B cell (primary cell): ENCODE measurements at regions not wholly inside any gene's neighbourhood (a gene's known extent, or its start where the extent isn't known, plus 50 kb on each side); places are given as distances from the start of the nearest gene placed in this dataset.

Source experiments
- ATAC-seq: fragments of 200-7000 bp; cut with Tn5 transposase; one replicate; pipeline ENCODE4 v1.10.0; 2021; ENCODE audit warnings: low read depth, mild to moderate bottlenecking, moderate number of reproducible peaks, moderate library complexity
- CTCF ChIA-PET: fragments of 350-600 bp; sonication (Branson Sonifier 250); formaldehyde crosslinking; loops from one replicate; lab custom pipeline; 2021; ENCODE audit warnings: antibody characterized with exemption, inconsistent platforms; lab: Charles Lee
- POLR2A ChIA-PET: fragments of 350-600 bp; sonication (Branson Sonifier 250); formaldehyde crosslinking; loops from one replicate; lab custom pipeline; 2021; ENCODE audit warnings: antibody characterized with exemption; lab: Charles Lee
- DNase-seq: peaks from one replicate; pipeline ENCODE4 v3.0.0; 2013
- H2AFZ ChIP-seq: 2 replicates; pipeline ENCODE4 v1.6.1; 2012; ENCODE audit warnings: mild to moderate bottlenecking, low read depth, low read length; ENCODE audit not compliant: insufficient read depth, poor library complexity, severe bottlenecking
- H3K27ac ChIP-seq, 2 donors: 1 replicate in 1 of 2; 2 replicates in 1 of 2; pipeline ENCODE4 v1.5.1; 2012 to 2013; ENCODE audit warnings: low read length in 2 of 2, mild to moderate bottlenecking in 2 of 2, moderate library complexity in 1 of 2
- H3K27me3 ChIP-seq, 4 experiments: fragments of 200-600 bp in 1 of 4; sonication (generic) in 1 of 4; replicated peaks in 1 of 4; 1 replicate in 2 of 4; 2 replicates in 2 of 4; pipeline versions ENCODE4 v1.6.1 to v1.7.0; 2013 to 2016; ENCODE audit warnings: low read length in 3 of 4, mild to moderate bottlenecking in 2 of 4, mixed read lengths in 1 of 4, moderate library complexity in 1 of 4; ENCODE audit not compliant: insufficient read depth in 4 of 4, control insufficient read depth in 3 of 4; ENCODE audit errors: control extremely low read depth in 1 of 4
- H3K36me3 ChIP-seq, 2 experiments: replicated peaks in 1 of 2; 1 replicate in 1 of 2; 2 replicates in 1 of 2; pipeline versions ENCODE4 v1.6.1 to v1.7.1; 2013; ENCODE audit warnings: low read length in 1 of 2; ENCODE audit not compliant: insufficient read depth in 2 of 2, control insufficient read depth in 1 of 2; ENCODE audit errors: control extremely low read depth in 1 of 2, extremely low read depth in 1 of 2
- H3K4me1 ChIP-seq, 2 donors: fragments of 200-600 bp in 1 of 2; sonication (generic) in 1 of 2; 1 replicate in 1 of 2; 2 replicates in 1 of 2; pipeline versions ENCODE4 v1.5.1 to v1.6.1; 2013 to 2017; ENCODE audit warnings: low read length in 2 of 2; ENCODE audit not compliant: control insufficient read depth in 2 of 2, insufficient read depth in 2 of 2
- H3K4me2 ChIP-seq: replicated peaks from 2 replicates; pipeline ENCODE3; 2012; ENCODE audit warnings: mild to moderate bottlenecking, low read depth, low read length; ENCODE audit not compliant: poor library complexity, severe bottlenecking
- H3K4me3 ChIP-seq, 5 experiments: fragments of 200-600 bp in 1 of 5; sonication (generic) in 1 of 5; 1 replicate in 3 of 5; 2 replicates in 2 of 5; pipeline versions ENCODE4 v1.5.1 to v1.7.0; 2011 to 2016; ENCODE audit warnings: low read length in 4 of 5, mild to moderate bottlenecking in 4 of 5, low read depth in 2 of 5, control low read depth in 1 of 5, moderate library complexity in 1 of 5; ENCODE audit not compliant: insufficient read depth in 1 of 5; ENCODE audit errors: control extremely low read depth in 1 of 5, extremely low read depth in 1 of 5
- H3K79me2 ChIP-seq: fragments of 200-600 bp; sonication (generic); one replicate; pipeline ENCODE4 v1.6.0; 2016; ENCODE audit warnings: low read length; ENCODE audit not compliant: control insufficient read depth, insufficient read depth
- H3K9ac ChIP-seq: fragments of 200-600 bp; sonication (generic); 2 replicates; pipeline ENCODE4 v1.6.1; 2017; ENCODE audit warnings: mild to moderate bottlenecking, low read length, moderate library complexity
- H3K9me3 ChIP-seq, 3 donors: one replicate each; pipeline versions ENCODE4 v1.6.1 to v1.7.1; 2013; ENCODE audit warnings: low read length in 2 of 3; ENCODE audit not compliant: control insufficient read depth in 2 of 3, insufficient read depth in 1 of 3; ENCODE audit errors: control extremely low read depth in 1 of 3
- H4K20me1 ChIP-seq: 2 replicates; pipeline ENCODE4 v1.6.0; 2012; ENCODE audit warnings: mild to moderate bottlenecking, low read length; ENCODE audit not compliant: insufficient read depth, control insufficient read depth, poor library complexity, severe bottlenecking
- H3K27ac Mint-ChIP-seq: one replicate; pipeline ENCODE4 v1.8.0; 2021; ENCODE audit warnings: mixed read lengths
- H3K27me3 Mint-ChIP-seq: one replicate; pipeline ENCODE4 v1.8.0; 2021; ENCODE audit warnings: mixed read lengths
- H3K4me1 Mint-ChIP-seq: one replicate; pipeline ENCODE4 v1.8.0; 2021; ENCODE audit warnings: mixed read lengths
- H3K4me3 Mint-ChIP-seq: one replicate; pipeline ENCODE4 v1.8.0; 2021; ENCODE audit warnings: mixed read lengths
- H3K9me3 Mint-ChIP-seq: one replicate; pipeline ENCODE4 v1.8.0; 2022; ENCODE audit warnings: mixed read lengths; ENCODE audit not compliant: insufficient read depth
- EZH2 ChIP-seq: IDR thresholded peaks from 2 replicates; pipeline ENCODE4 v1.6.1; 2012; ENCODE audit warnings: borderline replicate concordance, low read depth, mild to moderate bottlenecking, moderate library complexity, low read length; ENCODE audit not compliant: insufficient read depth, poor library complexity, severe bottlenecking
- WGBS: methylation state at CpG from one replicate; pipeline ENCODE4 v1.1.5; 2013; ENCODE audit warnings: missing lambda C conversion rate; ENCODE audit not compliant: insufficient coverage; 5-methylcytosine and 5-hydroxymethylcytosine counted together
- intact Hi-C: fragments of 100-400 bp; cut with micrococcal nuclease; formaldehyde crosslinking; loops from one replicate; pipeline ENCODE4 v1.10.0; 2022
- TF ChIP-seq, protein P1 (sequence below): fragments of 200-600 bp; IDR thresholded peaks from one replicate; pipeline ENCODE4 v1.8.0; 2022; ENCODE audit warnings: antibody characterized with exemption, mild to moderate bottlenecking

DNA sequence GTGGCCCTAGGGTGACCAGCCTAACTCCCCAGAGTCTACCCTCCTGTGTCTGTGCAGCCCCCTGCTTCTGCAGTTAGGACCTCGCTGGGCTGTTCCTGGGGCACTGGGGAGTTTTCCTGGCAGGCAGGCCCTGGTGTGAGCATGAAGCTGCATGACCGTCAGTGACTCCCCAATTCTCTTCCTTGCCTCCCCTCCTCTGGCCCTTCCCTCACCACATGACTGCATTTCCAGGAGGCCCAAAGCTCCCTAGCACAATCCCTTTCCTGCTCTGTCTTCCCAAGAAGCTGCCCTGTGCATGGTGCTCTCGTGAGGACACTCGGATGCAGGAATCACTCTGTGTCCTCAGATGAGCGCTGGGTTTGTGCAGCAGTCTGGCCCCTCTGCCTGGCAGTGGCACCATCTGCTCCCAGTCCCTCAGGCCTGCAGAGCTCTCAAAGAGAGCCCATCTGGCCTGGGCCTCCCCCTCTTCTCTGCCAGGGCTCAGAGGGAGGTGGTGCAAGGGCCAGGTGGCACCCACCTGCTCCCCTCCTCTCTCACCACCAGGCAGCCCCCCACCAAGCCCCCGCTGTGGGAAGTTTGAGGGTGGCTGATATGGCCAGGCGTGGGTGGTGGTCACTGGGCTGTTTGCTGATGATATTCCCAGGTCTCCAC is 125.6 kb upstream of the HS6ST1 start:
- no peak for ATAC-seq
- no peak overlapping the region for H3K27ac ChIP-seq

GRCh38 chr2:128444816-128445522 is 126.3 kb upstream of the HS6ST1 start:
- CTCF ChIA-PET = no interaction called here
- intact Hi-C loops = no loop called here
- H3K27ac Mint-ChIP-seq = no peak overlapping the region
- Histone ChIP-seq H3K4me1 (no peaks in the 10 kb centered on the region), H3K9ac (no peak overlapping the region), H3K27ac (no peak overlapping the region), H4K20me1 (no peaks in the 10 kb centered on the region), H3K27me3 (no peaks in the 10 kb centered on the region), H3K9me3 (peaks cover 0 to 6% (median 0%) of the 10 kb centered on the region in 3 donors), H2AFZ (no peak overlapping the region), H3K36me3 (no peaks in the 10 kb centered on the region), H3K4me3 (no peak overlapping the region), H3K4me2 (no peak overlapping the region), H3K79me2 (no peaks in the 10 kb centered on the region)
- ATAC-seq (no peak), DNase-seq (no peak)
- H3K4me1 Mint-ChIP-seq = peaks cover 3% of the 10 kb centered on the region
- no peak overlapping the region for H3K4me3 Mint-ChIP-seq
- 87% methylated on average over 7 of the region's 10 CpGs for WGBS
- no peaks in the 10 kb centered on the region for H3K9me3 Mint-ChIP-seq
- peaks cover 11% of the 10 kb centered on the region for H3K27me3 Mint-ChIP-seq
- TF ChIP-seq, protein P1, sequence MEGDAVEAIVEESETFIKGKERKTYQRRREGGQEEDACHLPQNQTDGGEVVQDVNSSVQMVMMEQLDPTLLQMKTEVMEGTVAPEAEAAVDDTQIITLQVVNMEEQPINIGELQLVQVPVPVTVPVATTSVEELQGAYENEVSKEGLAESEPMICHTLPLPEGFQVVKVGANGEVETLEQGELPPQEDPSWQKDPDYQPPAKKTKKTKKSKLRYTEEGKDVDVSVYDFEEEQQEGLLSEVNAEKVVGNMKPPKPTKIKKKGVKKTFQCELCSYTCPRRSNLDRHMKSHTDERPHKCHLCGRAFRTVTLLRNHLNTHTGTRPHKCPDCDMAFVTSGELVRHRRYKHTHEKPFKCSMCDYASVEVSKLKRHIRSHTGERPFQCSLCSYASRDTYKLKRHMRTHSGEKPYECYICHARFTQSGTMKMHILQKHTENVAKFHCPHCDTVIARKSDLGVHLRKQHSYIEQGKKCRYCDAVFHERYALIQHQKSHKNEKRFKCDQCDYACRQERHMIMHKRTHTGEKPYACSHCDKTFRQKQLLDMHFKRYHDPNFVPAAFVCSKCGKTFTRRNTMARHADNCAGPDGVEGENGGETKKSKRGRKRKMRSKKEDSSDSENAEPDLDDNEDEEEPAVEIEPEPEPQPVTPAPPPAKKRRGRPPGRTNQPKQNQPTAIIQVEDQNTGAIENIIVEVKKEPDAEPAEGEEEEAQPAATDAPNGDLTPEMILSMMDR = no peak
- no peak for TF ChIP-seq EZH2
- POLR2A ChIA-PET = no interaction called here

More for the DNA sequence above, 125.6 kb upstream of the HS6ST1 start:
- CTCF ChIA-PET = no interaction called here
- Histone ChIP-seq H3K9me3 (peaks cover 0 to 6% (median 0%) of the 10 kb centered on the region in 3 donors), H3K36me3 (no peaks in the 10 kb centered on the region), H3K27me3 (no peaks in the 10 kb centered on the region), H3K4me1 (no peaks in the 10 kb centered on the region), H3K79me2 (no peaks in the 10 kb centered on the region), H2AFZ (no peak overlapping the region), H3K4me2 (no peak overlapping the region), H3K9ac (no peak overlapping the region), H3K4me3 (no peak overlapping the region), H4K20me1 (no peaks in the 10 kb centered on the region)
- H3K4me1 Mint-ChIP-seq = peaks cover 3% of the 10 kb centered on the region
- intact Hi-C loops = no loop called here
- H3K4me3 Mint-ChIP-seq = no peak overlapping the region
- no peak overlapping the region for H3K27ac Mint-ChIP-seq
- WGBS = 84% methylated on average over 6 of the region's 7 CpGs
- no peaks in the 10 kb centered on the region for H3K9me3 Mint-ChIP-seq
- POLR2A ChIA-PET = no interaction called here
- TF ChIP-seq EZH2 = no peak
- TF ChIP-seq, protein P1 = no peak
- no peak for DNase-seq
- peaks cover 11% of the 10 kb centered on the region for H3K27me3 Mint-ChIP-seq
